Epithelial cell of proximal tubule (primary cell): ENCODE measurements at regions not wholly inside any gene's neighbourhood (a gene's known extent, or its start where the extent isn't known, plus 50 kb on each side); places are given as distances from the start of the nearest gene placed in this dataset.

ENCODE experiments used
- DNase-seq: peaks from one replicate; pipeline ENCODE4 v3.0.0-alpha.2; 2011; ENCODE audit warnings: low read depth
- H3K4me3 ChIP-seq: 2 replicates; pipeline ENCODE4 v1.5.1; 2011; ENCODE audit warnings: low read depth, mild to moderate bottlenecking, low read length
- TF ChIP-seq, protein P1 (sequence below): conservative IDR thresholded peaks from 2 replicates; pipeline ENCODE4 v1.5.1; 2012; ENCODE audit warnings: low read depth, mild to moderate bottlenecking, low read length

DNA sequence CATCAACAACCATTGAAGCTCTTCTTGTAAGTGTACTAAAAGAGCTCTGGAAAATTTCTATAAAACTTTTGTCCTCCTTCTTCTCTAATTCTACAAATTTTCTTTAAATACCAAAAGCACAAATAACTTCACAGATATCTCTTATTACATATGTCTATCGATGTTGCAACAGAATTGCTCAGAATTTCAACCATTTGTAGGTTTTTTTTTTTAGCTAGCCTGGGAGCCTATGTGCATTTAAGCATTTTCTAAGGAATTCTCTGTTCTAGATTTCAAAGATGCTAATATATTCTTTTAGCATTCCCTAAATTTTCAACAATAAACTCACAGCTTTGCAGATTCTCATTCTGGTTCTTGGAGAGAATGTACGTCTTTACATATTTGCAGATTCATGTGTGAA lies 774.3 kb upstream of the NR2F2 start:
- H3K4me3 ChIP-seq: no peak overlapping the region
- no peak for DNase-seq
- TF ChIP-seq, protein P1, sequence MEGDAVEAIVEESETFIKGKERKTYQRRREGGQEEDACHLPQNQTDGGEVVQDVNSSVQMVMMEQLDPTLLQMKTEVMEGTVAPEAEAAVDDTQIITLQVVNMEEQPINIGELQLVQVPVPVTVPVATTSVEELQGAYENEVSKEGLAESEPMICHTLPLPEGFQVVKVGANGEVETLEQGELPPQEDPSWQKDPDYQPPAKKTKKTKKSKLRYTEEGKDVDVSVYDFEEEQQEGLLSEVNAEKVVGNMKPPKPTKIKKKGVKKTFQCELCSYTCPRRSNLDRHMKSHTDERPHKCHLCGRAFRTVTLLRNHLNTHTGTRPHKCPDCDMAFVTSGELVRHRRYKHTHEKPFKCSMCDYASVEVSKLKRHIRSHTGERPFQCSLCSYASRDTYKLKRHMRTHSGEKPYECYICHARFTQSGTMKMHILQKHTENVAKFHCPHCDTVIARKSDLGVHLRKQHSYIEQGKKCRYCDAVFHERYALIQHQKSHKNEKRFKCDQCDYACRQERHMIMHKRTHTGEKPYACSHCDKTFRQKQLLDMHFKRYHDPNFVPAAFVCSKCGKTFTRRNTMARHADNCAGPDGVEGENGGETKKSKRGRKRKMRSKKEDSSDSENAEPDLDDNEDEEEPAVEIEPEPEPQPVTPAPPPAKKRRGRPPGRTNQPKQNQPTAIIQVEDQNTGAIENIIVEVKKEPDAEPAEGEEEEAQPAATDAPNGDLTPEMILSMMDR: no peak

DNA sequence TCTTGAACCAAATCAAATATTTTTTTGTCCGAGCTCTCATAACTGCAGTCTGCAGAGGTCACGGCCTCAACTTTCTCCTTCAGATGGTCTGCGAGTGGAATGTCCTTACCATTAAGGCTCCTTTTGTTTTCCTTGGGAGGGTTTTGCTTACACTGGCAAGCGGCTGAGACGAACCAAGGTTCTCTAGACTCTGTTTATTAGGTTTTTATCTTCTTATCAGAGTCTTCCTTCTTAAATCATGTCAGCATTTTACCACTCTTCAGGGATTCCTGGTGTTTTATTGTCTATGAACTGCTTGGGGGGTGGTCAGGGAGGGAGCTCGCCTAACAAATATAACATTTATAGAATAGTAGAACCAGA lies 773.7 kb upstream of the NR2F2 start:
- DNase-seq: no peak
- TF ChIP-seq, protein P1: no peak
- no peak overlapping the region for H3K4me3 ChIP-seq

DNA sequence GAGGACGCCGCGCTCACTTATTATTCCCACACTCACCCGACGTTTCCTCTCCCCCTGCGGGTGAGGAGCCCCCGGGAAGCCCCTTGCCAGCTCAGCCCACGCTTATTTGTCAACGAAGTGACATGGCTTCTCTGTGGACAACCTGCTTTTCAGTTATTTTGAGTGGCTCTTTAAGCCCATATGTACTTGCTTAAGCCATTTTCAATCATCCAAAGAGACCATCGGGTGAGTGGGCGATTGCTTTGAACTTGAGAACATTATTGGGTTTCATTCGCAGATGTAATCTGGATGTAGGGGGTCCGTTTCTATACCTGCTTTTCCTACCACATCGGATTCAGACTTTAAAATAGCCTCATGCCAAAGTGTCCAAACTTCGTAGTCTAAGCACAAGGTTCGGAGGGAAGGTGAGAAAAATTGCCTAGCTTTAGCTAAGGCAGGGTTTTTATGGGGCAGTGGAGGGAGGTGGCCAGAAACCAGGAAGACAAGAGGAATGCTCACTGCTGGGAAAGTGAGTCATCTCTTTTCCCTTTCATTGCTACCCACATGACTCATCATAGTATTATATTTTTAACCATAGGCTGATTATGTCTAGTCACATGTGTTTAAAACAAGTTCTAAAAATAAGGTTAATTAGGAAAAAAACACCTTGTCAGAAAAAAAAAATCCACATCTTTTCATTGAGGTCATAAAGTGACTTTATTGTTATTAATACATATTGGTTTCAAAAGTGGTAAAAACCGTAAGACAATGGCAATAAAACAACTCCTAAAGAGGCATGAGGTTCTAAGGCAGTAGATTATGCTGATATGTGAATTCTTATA lies 773.1 kb upstream of the NR2F2 start:
- no peak overlapping the region for H3K4me3 ChIP-seq
- DNase-seq: peak; percentile 85
- TF ChIP-seq, protein P1: no peak

DNA sequence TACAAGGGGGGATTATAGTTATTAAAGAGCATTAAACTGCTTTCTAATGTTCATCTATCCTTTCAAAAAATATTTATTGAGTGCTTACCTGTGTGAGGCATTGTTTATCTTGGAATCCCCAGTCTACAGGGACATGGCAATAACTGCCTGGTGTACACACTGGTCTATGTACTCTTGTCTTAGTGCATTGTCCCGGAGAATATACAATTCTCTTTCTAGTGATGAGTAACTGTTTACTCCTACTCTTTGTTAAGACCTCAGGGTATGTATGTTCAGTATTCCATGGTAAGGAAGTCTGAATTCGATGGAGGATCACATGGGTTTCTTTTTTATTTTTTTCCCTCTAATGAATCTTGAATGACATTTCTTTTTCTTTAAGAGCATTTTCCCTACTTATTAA lies 772.4 kb upstream of the NR2F2 start:
- no peak overlapping the region for H3K4me3 ChIP-seq
- TF ChIP-seq, protein P1: no peak
- DNase-seq: no peak

DNA sequence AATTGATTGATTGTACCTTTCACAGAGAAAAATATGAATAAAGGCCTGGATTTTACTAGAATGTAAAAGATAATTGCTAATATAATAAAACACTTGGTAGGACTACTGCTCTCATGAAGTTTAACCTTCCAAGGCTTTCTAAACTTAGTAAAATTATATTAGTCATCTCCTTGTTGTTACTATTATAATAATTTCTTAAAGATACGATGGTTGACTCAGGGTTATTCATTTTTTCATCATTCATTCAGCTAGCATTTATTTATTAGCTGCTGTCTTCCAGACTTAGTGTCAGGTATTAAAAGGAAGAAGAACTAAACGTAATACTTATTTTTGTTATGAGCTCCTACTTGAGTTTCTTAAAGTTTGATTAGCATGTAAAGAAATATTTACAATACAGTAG lies 771.6 kb upstream of the NR2F2 start:
- no peak for DNase-seq
- H3K4me3 ChIP-seq: no peak overlapping the region
- TF ChIP-seq, protein P1: no peak

DNA sequence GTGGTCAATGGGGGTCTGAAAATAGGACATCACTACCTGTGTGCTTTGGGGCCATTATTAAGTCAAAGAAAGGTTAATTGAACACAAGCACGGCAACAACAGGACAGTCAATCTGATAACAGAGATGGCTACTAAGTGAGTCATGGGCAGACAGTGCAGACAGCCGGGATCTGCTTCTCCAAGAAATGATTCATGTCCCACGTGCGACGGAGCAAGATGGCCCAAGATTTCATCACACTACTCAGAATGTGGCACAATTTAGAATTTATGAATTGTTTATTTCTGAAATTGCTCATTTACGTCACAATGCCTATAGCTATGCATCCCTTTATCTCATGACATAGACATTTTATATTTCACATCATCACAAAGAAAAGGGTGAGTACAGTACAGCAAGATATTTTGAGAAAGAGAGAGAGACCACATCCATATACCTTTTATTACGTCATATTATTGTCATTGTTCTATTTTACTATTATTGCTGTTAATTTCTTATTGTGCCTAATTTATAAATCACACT lies 770.6 kb upstream of the NR2F2 start:
- no peak overlapping the region for H3K4me3 ChIP-seq
- TF ChIP-seq, protein P1: no peak
- DNase-seq: peak; percentile 66

DNA sequence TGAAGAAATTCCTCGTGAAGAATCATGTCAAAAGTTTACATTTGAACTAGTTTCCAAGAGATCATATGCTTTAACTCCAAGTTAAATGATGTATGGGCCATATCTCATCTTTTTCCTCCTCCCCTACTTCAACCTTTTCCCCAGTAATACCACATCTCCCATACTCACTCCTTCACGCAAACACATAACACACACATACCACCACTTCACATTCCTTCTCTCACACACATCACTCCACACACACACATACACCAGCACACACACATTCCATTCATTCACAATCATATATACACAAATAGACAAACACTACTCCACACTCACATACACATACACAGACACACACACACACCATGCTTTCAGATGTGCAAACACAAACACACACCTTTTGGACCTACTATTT lies 769.0 kb upstream of the NR2F2 start:
- no peak overlapping the region for H3K4me3 ChIP-seq
- TF ChIP-seq, protein P1: no peak
- no peak for DNase-seq
